Superior temporal gyrus (tissue), 1 donor: ENCODE measurements at regions not wholly inside any gene's neighbourhood (a gene's known extent, or its start where the extent isn't known, plus 50 kb on each side); places are given as distances from the start of the nearest gene placed in this dataset.

Source experiments
- DNase-seq: peaks from one replicate; pipeline ENCODE4 v3.0.0-alpha.2; 2016; ENCODE audit errors: extremely low spot score

DNA sequence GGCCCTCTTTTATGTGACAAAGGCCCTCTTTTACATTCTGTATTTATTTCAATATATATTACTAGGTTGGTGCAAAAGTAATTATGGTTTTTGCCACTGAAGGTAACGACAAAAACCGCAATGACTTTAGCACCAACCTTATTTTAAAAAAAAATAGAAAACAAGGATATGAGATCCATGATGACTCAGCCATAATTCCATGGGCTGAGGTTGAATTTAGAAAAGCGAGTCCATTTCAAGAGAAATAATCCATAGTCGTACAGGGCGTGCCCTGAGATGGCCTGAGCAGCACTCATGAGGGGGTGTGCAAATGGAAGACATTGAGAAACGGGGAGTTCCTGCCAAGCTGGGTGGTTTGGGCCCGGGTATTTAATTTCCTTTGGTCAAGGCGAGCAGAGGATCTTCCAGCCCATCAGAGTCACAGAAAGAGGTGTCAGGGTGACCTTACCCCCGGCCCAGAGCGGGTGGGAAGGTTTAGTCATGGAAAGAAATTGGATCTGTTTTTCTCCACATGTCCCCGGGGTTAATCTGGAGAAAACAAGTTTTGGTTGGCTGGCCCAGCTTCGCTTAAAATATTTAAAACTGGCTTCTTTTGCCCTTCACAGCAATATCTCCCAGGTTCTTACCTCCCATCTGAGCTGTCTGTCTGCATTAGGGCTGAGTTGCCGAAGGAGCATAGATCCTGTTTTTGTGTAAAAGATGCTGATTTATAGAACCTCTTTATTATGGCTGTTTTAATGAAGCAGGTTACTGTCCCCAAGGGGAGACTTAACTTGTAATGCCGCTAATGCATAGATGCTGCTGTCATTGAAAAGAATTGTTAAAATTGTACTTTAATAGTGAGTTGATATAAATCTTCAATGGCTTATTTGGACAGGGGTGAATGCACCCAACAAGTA is 255.6 kb downstream of the PREX1 start:
- no peak for DNase-seq

- DNase-seq = no peak
Observed at GRCh38 chr20:48569679-48570078, 258.1 kb downstream of the PREX1 start.

GRCh38 chr20:48568520-48568919 is 259.3 kb downstream of the PREX1 start:
- no peak for DNase-seq

- DNase-seq = no peak
Observed at GRCh38 chr20:48567145-48567544, 260.7 kb downstream of the PREX1 start.

- no peak for DNase-seq
Observed at GRCh38 chr20:48564982-48565539, 262.7 kb downstream of the PREX1 start.

DNA sequence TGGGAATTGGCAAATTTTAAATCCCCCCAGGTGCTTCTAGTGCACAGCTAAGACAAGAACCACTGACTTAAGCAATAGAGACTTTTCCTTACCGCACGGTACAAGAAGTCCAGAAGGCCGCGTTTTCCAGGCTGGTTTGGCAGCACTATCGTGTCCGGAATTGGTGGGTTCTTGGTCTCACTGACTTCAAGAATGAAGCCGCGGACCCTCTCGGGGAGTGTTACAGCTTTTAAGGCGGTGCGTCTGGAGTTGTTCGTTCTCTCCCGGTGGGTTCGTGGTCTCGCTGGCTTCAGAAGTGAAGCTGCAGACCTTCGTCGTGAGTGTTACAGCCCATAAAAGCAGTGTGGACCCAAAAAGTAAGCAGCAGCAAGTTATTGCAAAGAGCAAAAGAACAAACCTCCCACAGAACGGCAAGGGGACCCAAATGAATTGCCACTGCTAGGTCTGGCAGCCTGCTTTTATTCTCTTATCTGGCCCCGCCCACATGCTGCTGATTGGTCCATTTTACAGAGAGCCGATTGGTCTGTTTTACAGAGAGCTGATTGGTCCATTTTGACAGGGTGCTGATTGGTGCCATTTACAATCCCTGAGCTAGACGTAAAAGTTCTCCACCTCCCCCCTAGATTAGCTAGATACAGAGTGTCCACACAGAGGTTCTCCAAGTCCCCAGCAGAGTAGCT is 264.5 kb downstream of the PREX1 start:
- DNase-seq = no peak

- DNase-seq = no peak
Observed at GRCh38 chr20:48562586-48563116, 265.1 kb downstream of the PREX1 start.

GRCh38 chr20:48558906-48559305 is 268.9 kb downstream of the PREX1 start:
- no peak for DNase-seq

- no peak for DNase-seq
Observed at GRCh38 chr20:48557380-48557779, 270.4 kb downstream of the PREX1 start.

DNA sequence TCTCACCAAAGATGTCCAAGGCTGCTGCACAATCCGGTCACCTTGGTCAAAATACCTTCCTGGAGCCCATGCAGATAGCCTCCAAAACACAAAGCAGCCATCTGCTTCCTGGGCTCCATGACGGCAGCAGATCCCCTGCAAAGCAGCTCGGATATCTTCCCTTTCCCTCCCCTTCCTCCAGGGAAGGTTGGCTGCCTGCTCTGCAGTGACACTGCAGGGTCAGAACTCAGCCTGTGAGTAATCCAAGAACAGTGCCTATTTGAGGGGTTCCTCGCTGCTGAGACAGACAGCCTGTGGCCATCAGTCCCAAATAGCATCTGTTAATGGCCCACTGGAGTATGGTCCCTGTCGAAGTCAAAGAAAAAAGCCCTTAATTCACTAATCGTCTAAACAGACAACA is 270.8 kb downstream of the PREX1 start:
- DNase-seq = no peak

DNA sequence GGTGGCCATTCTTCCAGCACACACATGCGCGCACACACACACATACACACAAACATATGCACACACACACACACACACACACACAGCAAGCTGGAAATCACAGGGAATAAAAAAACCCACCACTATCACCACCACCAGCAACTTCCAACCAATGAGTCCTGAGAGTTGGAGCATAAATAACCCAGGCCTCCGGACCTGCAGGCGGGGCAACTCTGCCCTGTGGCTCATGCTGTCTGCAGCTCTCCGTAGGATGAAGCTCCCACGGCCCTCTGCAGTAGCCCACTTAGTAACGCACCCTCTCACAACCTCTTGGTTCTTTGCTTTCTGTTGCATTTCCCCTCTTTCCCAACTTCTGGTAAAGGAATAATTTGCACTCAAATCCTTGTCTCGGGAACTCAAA is 275.2 kb downstream of the PREX1 start:
- DNase-seq = no peak

DNA sequence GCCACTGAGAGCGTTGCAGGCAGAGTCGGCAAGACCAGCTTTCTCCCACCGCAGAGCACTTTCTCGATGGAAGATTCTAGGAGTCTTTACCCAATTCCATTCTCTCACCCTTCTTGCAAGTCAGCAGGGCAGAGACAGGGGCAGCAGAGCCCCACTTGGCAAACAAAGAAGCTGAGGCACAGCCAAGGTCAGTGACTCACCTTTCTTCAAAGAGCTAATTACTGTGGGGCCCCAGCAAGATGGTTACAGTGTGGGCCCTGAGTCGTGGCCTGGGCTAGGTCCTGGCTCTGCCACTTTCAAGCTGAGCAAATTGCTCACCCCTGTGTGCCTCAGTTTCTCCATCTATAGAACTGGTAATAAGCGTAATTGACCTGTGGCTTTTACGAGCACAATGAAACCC is 277.0 kb downstream of the PREX1 start:
- DNase-seq = no peak

- no peak for DNase-seq
Observed at GRCh38 chr20:48547664-48548063, 280.1 kb downstream of the PREX1 start.

GRCh38 chr20:48544402-48545339 is 283.1 kb downstream of the PREX1 start:
- DNase-seq = no peak

- no peak for DNase-seq
Observed at GRCh38 chr20:48541581-48542071, 286.2 kb downstream of the PREX1 start.

GRCh38 chr20:48538856-48539255 is 288.9 kb downstream of the PREX1 start:
- DNase-seq = no peak

DNA sequence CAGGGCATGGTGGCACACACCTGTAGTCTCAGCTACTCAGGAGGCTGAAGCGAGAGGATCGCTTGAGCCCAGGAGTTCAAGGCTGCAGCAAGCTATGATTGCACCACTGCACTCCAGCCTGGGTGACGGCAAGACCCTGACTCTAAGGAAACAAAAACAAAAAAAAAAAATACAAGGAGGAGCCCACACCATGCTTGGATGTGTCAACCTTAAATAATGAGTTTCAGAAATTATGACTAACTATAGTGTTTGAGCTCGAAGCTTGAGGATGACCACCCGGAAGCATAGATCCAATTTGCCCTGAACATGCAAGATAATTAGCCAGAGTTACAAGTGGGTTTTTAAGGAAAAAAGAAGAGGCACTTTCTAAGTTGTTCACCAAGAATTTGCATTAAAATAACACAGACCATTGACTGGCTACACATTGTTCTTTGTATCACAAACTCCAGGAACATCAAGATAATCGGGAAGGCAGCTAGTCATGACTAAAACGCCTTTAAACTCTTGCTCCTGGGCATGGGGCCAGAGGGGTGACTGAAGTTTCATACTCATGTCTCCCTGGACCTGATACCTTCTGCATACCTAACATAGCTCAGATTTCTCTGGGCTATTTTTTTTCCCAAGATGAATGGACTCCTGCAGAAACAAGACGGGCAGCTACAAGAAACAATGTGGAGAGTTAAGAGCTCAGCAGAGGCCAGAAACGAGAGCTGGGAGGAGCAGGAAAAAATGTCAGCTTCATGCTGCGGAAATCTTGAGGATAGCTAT is 289.6 kb downstream of the PREX1 start:
- no peak for DNase-seq

DNA sequence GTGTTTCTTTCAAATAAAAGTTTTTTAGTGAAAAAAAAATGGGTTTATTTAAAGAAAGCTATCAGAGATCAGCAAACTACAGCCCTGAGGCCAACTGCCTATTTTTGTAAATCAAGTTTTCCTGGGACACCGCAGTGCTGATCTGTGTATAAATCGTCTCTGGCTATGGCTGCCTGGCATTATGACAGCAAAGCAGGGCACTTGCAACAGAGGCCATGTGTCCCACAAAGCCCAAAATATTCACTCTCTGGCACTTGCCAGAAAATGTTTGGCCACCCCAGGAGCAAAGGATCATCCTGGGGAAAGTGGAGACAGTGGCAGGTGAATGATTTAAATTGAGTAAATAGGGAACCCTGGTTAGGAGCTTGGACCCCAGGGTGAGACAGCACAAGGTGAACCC is 291.6 kb downstream of the PREX1 start:
- DNase-seq = no peak

DNA sequence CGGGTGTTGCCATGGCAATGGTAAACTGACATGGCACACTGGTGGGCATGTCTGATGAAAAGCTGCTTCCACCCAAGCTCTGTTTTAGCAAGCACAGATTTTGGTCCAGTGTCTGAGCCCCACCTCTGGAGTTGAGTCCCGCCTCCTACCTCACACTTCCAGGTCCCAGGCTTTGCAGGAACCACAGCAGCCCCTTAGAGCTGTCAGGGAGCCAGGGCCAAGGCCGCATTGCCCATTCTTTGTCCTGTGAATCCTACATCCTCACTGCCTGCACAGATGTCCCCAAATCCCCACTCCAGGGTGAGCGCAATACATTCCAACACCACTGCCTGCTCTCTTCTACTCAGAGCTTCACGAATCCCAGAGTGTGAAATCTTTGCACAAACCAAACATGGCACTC is 292.2 kb downstream of the PREX1 start:
- DNase-seq = no peak

DNA sequence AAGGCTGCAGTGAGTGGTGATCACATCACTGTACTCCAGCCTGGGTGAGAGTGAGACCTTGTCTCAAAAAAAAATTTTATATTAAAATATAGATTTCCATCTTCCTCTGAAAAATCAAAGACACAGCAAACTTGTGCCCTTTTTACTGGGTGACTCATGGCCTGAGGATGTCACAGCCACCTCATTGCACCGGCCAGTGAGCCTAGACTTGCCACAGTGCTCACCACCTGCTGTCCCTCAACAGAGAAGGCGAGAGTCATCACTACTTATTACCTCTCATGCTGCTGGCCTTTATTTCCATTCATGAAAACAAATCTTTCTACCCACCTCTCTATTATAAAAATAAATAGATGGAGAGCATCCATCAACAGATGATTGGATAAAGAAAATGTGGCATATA is 295.8 kb downstream of the PREX1 start:
- no peak for DNase-seq

GRCh38 chr20:48531505-48531904 is 296.3 kb downstream of the PREX1 start:
- DNase-seq = peak; percentile 31
